Liver (tissue), 3 donors: ENCODE measurements at regions not wholly inside any gene's neighbourhood (a gene's known extent, or its start where the extent isn't known, plus 50 kb on each side); places are given as distances from the start of the nearest gene placed in this dataset.

Source experiments
- CTCF ChIP-seq: fragments of 150-350 bp; IDR thresholded peaks from 2 replicates; pipeline ENCODE4 v1.5.1; 2017; ENCODE audit warnings: improper control_type of control experiment, low read depth, low read length; ENCODE audit not compliant: missing input control
- EGR1 ChIP-seq, 2 donors: IDR thresholded peaks; 2 replicates each; pipeline ENCODE4 v1.6.1; 2016 to 2018; ENCODE audit warnings: antibody characterized with exemption in 2 of 2, low read depth in 2 of 2
- GABPA ChIP-seq, 2 donors: IDR thresholded peaks in 1 of 2; conservative IDR thresholded peaks in 1 of 2; 2 replicates each; pipeline ENCODE4 v1.6.1; 2016; ENCODE audit warnings: antibody characterized with exemption in 2 of 2, mild to moderate bottlenecking in 1 of 2, moderate library complexity in 1 of 2
- MAX ChIP-seq: IDR thresholded peaks from 2 replicates; pipeline ENCODE4 v1.6.1; 2016; ENCODE audit warnings: antibody characterized with exemption
- NR2F2 ChIP-seq: IDR thresholded peaks from 2 replicates; pipeline ENCODE4 v1.6.1; 2016; ENCODE audit warnings: antibody characterized with exemption
- RAD21 ChIP-seq, 2 donors: IDR thresholded peaks; 2 replicates each; pipeline ENCODE4 v1.6.1; 2016; ENCODE audit warnings: antibody characterized with exemption in 2 of 2, mild to moderate bottlenecking in 2 of 2
- REST ChIP-seq: IDR thresholded peaks from 2 replicates; pipeline ENCODE4 v1.6.1; 2016; ENCODE audit warnings: antibody characterized with exemption, mild to moderate bottlenecking
- SP1 ChIP-seq: IDR thresholded peaks from 2 replicates; pipeline ENCODE4 v1.6.1; 2018; ENCODE audit warnings: antibody characterized with exemption, mild to moderate bottlenecking
- TAF1 ChIP-seq: conservative IDR thresholded peaks from 2 replicates; pipeline ENCODE4 v1.6.1; 2016; ENCODE audit warnings: antibody characterized with exemption, mild to moderate bottlenecking
- YY1 ChIP-seq: IDR thresholded peaks from 2 replicates; pipeline ENCODE4 v1.6.1; 2016; ENCODE audit warnings: antibody characterized with exemption, mild to moderate bottlenecking
- TF ChIP-seq, protein P1 (sequence below): IDR thresholded peaks from 2 replicates; pipeline ENCODE4 v1.6.1; 2016; ENCODE audit warnings: antibody characterized with exemption
- donor health status: healthy.
- donor health status: healthy.

GRCh38 chr11:121688055-121688491 lies 235.3 kb upstream of the SORL1-AS1 start:
- TF ChIP-seq CTCF = no peak
- no peak for TF ChIP-seq GABPA (IDR thresholded peaks at IDR 0.05 in 1 of 2, conservative IDR thresholded peaks at IDR 0.05 in 1 of 2)
- no peak for TF ChIP-seq SP1
- no peak for TF ChIP-seq NR2F2
- TF ChIP-seq, protein P1, sequence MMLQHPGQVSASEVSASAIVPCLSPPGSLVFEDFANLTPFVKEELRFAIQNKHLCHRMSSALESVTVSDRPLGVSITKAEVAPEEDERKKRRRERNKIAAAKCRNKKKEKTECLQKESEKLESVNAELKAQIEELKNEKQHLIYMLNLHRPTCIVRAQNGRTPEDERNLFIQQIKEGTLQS = no peak
- TF ChIP-seq YY1 = no peak
- TF ChIP-seq MAX = no peak
- no peak for TF ChIP-seq REST
- TF ChIP-seq RAD21 (IDR thresholded peaks at IDR 0.05) = no peak
- no peak for TF ChIP-seq TAF1
- no peak for TF ChIP-seq EGR1 (IDR thresholded peaks at IDR 0.05; ENCODE audit: low read depth in 2 of 2)
